ENCODE measurements at regions not wholly inside any gene's neighbourhood (a gene's known extent, or its start where the extent isn't known, plus 50 kb on each side); places are given as distances from the start of the nearest gene placed in this dataset.
"Not testable (repeated sequence)": the region's sequence is repeated elsewhere in the genome, so short reads cannot be mapped to it uniquely, and the experiment has no call there.

- DNase-seq = no peak
Measured at GRCh38 chr2:199556527-199557285, 99.0 kb upstream of the SATB2 start.

GRCh38 chr2:199554026-199554425 lies 96.3 kb upstream of the SATB2 start:
- DNase-seq = no peak

- DNase-seq = no peak
Measured at GRCh38 chr2:199552141-199552540, 94.4 kb upstream of the SATB2 start.

- DNase-seq = no peak
Measured at GRCh38 chr2:199543606-199544172, 86.0 kb upstream of the SATB2 start.

- no peak for DNase-seq
Measured at GRCh38 chr2:199535445-199536177, 77.9 kb upstream of the SATB2 start.

DNA sequence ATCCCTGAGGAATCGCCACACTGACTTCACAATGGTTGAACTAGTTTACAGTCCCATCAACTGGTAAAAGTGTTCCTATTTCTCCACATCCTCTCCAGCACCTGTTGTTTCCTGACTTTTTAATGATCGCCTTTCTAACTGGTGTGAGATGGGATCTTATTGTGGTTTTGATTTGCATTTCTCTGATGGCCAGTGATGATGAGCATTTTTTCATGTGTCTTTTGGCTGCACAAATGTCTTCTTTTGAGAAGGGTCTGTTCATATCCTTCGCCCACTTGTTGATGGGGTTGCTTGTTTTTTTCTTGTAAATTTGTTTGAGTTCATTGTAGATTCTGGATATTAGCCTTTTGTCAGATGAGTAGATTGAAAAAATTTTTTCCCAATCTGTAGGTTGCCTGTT lies 76.1 kb upstream of the SATB2 start:
- not testable (repeated sequence) for DNase-seq

DNA sequence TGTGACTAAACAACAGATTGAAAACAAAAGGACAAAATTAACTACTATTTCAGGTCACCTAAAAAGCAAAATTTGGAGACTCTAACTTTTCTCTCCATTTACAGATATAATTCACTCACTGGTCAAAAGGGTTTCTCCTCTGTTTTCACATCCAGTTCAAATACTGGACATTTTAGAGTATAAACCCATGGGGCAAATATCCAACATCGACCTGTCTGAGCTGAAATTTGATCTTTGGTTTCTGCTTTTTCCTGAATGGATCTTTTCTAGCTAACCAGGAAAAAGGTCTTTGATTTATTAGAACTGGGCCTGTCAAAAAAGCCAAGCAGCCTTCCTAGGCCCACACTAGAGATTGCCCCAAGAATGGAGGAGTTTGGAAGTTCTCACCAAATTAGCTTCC lies 69.3 kb upstream of the SATB2 start:
- DNase-seq = no peak

DNA sequence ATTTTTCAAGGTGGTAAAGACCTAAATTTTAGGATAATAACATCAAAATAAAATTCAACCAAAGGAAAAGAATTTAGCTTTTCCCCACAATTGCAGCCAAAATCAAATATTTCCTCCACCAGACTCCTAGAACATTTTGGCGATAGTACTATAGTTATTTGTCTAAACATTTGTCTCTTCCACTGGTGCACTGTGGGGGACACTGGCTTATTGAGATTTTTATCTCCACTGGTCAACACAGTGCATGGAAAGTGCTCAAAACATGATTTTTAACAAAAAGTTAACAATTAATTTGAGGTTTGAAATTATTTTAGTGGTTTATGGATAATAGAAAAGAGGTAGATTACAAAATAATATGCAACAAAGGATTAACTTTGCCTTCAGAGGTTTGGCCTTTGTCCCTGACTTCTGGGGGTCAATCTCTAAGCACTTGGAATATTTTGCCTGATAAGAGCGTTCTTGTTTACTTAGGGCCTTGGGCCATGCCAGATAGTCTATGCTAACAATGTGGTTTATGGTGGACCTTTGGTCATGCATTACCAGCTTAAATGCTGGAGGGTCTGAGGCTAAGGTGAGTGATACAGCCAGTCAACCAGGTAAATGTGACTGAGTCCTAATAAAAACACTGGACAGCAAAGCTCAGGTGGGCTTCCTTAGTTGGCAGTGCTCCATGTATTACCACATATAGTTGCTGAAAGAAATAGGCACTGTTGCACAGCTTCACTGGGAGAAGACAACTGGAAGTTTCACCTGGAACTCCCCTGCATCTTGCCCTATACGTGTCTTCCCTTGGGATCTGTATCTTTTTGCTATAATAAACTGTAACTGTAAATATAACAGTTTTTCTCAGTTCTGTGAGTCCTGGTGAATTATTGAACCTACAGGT lies 67.2 kb upstream of the SATB2 start:
- no peak for DNase-seq

DNA sequence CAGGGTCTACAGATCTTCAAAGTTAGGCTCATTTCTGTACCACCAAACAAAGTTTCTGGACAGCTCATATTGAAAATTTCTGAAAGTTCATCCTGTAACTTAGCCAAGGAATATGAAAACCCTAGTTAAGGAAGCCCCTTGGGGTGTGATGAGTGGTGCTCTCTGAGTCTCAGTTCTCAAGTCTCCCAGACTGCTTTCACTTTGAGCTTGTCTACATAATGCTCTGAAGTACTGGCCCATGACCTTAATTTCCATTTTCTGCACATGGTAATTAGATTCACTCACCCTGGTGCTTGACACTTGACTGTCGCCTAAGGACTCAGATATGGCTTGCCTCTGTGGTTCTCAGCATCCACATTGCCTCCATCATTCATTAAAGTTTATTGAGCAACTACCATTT lies 51.7 kb upstream of the SATB2 start:
- no peak for DNase-seq
